ENCODE measurements at regions not wholly inside any gene's neighbourhood (a gene's known extent, or its start where the extent isn't known, plus 50 kb on each side); places are given as distances from the start of the nearest gene placed in this dataset.

GRCh38 chr6:163730246-163731210 is 316.0 kb downstream of the QKI start:
- Histone ChIP-seq H3K36me3 (replicated peaks; ENCODE audit: control insufficient read depth, insufficient read depth, low read length) (no peaks in the 10 kb centered on the region), H3K4me3 (ENCODE audit: insufficient read depth, low read depth, low read length) (no peak overlapping the region), H3K27me3 (ENCODE audit: control insufficient read depth, insufficient read depth, low read length) (no peaks in the 10 kb centered on the region; the same call in 1 of the 2 replicates)
- DNase-seq: no peak

- DNase-seq: no peak
- Histone ChIP-seq H3K27me3 (ENCODE audit: control insufficient read depth, insufficient read depth, low read length) (no peaks in the 10 kb centered on the region), H3K4me3 (ENCODE audit: insufficient read depth, low read depth, low read length) (no peak overlapping the region), H3K36me3 (replicated peaks; ENCODE audit: control insufficient read depth, insufficient read depth, low read length) (no peaks in the 10 kb centered on the region)
These were observed 314.8 kb downstream of the QKI start for GRCh38 chr6:163729127-163729872.

- H3K27me3 ChIP-seq (ENCODE audit: control insufficient read depth, insufficient read depth, low read length): no peaks in the 10 kb centered on the region
- H3K36me3 ChIP-seq (replicated peaks; ENCODE audit: control insufficient read depth, insufficient read depth, low read length): no peaks in the 10 kb centered on the region
- H3K4me3 ChIP-seq (ENCODE audit: insufficient read depth, low read depth, low read length): no peak overlapping the region
- no peak for DNase-seq
These were observed 314.1 kb downstream of the QKI start for GRCh38 chr6:163728442-163729126.

GRCh38 chr6:163726037-163726695 is 311.6 kb downstream of the QKI start:
- H3K27me3 ChIP-seq (ENCODE audit: control insufficient read depth, insufficient read depth, low read length): no peaks in the 10 kb centered on the region
- no peaks in the 10 kb centered on the region for H3K36me3 ChIP-seq (replicated peaks; ENCODE audit: control insufficient read depth, insufficient read depth, low read length)
- no peak overlapping the region for H3K4me3 ChIP-seq (ENCODE audit: insufficient read depth, low read depth, low read length)
- DNase-seq: no peak

- H3K36me3 ChIP-seq (replicated peaks; ENCODE audit: control insufficient read depth, insufficient read depth, low read length): no peaks in the 10 kb centered on the region
- H3K27me3 ChIP-seq (ENCODE audit: control insufficient read depth, insufficient read depth, low read length): no peaks in the 10 kb centered on the region
- no peak overlapping the region for H3K4me3 ChIP-seq (ENCODE audit: insufficient read depth, low read depth, low read length)
- no peak for DNase-seq
These were observed 310.8 kb downstream of the QKI start for GRCh38 chr6:163725008-163725941.

GRCh38 chr6:163724196-163724595 is 309.7 kb downstream of the QKI start:
- no peak for DNase-seq
- Histone ChIP-seq H3K27me3 (ENCODE audit: control insufficient read depth, insufficient read depth, low read length) (no peaks in the 10 kb centered on the region), H3K36me3 (replicated peaks; ENCODE audit: control insufficient read depth, insufficient read depth, low read length) (no peaks in the 10 kb centered on the region), H3K4me3 (ENCODE audit: insufficient read depth, low read depth, low read length) (no peak overlapping the region)

- Histone ChIP-seq H3K4me3 (ENCODE audit: insufficient read depth, low read depth, low read length) (no peak overlapping the region), H3K36me3 (replicated peaks; ENCODE audit: control insufficient read depth, insufficient read depth, low read length) (no peaks in the 10 kb centered on the region), H3K27me3 (ENCODE audit: control insufficient read depth, insufficient read depth, low read length) (no peaks in the 10 kb centered on the region)
- DNase-seq: no peak
These were observed 309.2 kb downstream of the QKI start for GRCh38 chr6:163723759-163724158.

GRCh38 chr6:163721922-163722692 is 307.6 kb downstream of the QKI start:
- no peaks in the 10 kb centered on the region for H3K27me3 ChIP-seq (ENCODE audit: control insufficient read depth, insufficient read depth, low read length)
- DNase-seq: no peak
- H3K4me3 ChIP-seq (ENCODE audit: insufficient read depth, low read depth, low read length): no peak overlapping the region
- H3K36me3 ChIP-seq (replicated peaks; ENCODE audit: control insufficient read depth, insufficient read depth, low read length): no peaks in the 10 kb centered on the region

- H3K36me3 ChIP-seq (replicated peaks; ENCODE audit: control insufficient read depth, insufficient read depth, low read length): no peaks in the 10 kb centered on the region
- DNase-seq: no peak
- no peaks in the 10 kb centered on the region for H3K27me3 ChIP-seq (ENCODE audit: control insufficient read depth, insufficient read depth, low read length)
- no peak overlapping the region for H3K4me3 ChIP-seq (ENCODE audit: insufficient read depth, low read depth, low read length)
These were observed 306.9 kb downstream of the QKI start for GRCh38 chr6:163721435-163721834.

GRCh38 chr6:163720460-163721235 is 306.1 kb downstream of the QKI start:
- Histone ChIP-seq H3K27me3 (ENCODE audit: control insufficient read depth, insufficient read depth, low read length) (no peaks in the 10 kb centered on the region), H3K36me3 (replicated peaks; ENCODE audit: control insufficient read depth, insufficient read depth, low read length) (no peaks in the 10 kb centered on the region), H3K4me3 (ENCODE audit: insufficient read depth, low read depth, low read length) (no peak overlapping the region)
- DNase-seq: no peak

- no peak overlapping the region for H3K4me3 ChIP-seq (ENCODE audit: insufficient read depth, low read depth, low read length)
- H3K36me3 ChIP-seq (replicated peaks; ENCODE audit: control insufficient read depth, insufficient read depth, low read length): no peaks in the 10 kb centered on the region
- H3K27me3 ChIP-seq (ENCODE audit: control insufficient read depth, insufficient read depth, low read length): no peaks in the 10 kb centered on the region
- no peak for DNase-seq
These were observed 305.5 kb downstream of the QKI start for GRCh38 chr6:163720005-163720404.

GRCh38 chr6:163719028-163719742 is 304.7 kb downstream of the QKI start:
- no peak overlapping the region for H3K4me3 ChIP-seq (ENCODE audit: insufficient read depth, low read depth, low read length)
- H3K27me3 ChIP-seq (ENCODE audit: control insufficient read depth, insufficient read depth, low read length): no peaks in the 10 kb centered on the region
- H3K36me3 ChIP-seq (replicated peaks; ENCODE audit: control insufficient read depth, insufficient read depth, low read length): no peaks in the 10 kb centered on the region
- DNase-seq: no peak
